PC-9 (cell line): ENCODE measurements at regions not wholly inside any gene's neighbourhood (a gene's known extent, or its start where the extent isn't known, plus 50 kb on each side); places are given as distances from the start of the nearest gene placed in this dataset.

ENCODE experiments used
- CTCF ChIP-seq: fragments of 200-600 bp; sonication (generic); conservative IDR thresholded peaks from 2 replicates; pipeline ENCODE4 v1.6.1; 2017; ENCODE audit warnings: mixed run types, antibody characterized with exemption, mild to moderate bottlenecking, moderate library complexity
- EZH2 ChIP-seq: fragments of 200-600 bp; sonication (generic); IDR thresholded peaks from 2 replicates; pipeline ENCODE4 v1.8.0; 2017; ENCODE audit warnings: antibody characterized with exemption, low read depth

- TF ChIP-seq EZH2: no peak
- no peak for TF ChIP-seq CTCF
These were observed 186.7 kb downstream of the ARL4C start for GRCh38 chr2:234310166-234310565.
